ENCODE measurements at regions not wholly inside any gene's neighbourhood (a gene's known extent, or its start where the extent isn't known, plus 50 kb on each side); places are given as distances from the start of the nearest gene placed in this dataset.
"Not testable (repeated sequence)": the region's sequence is repeated elsewhere in the genome, so short reads cannot be mapped to it uniquely, and the experiment has no call there.

- no peak for DNase-seq (ENCODE audit: low spot score)
- no peaks in the 10 kb centered on the region for H3K4me1 Mint-ChIP-seq (ENCODE audit: low read depth in 2 of 2)
- H3K27me3 Mint-ChIP-seq = no peaks in the 10 kb centered on the region
- H3K36me3 Mint-ChIP-seq = no peaks in the 10 kb centered on the region
- H3K9me3 Mint-ChIP-seq = no peaks in the 10 kb centered on the region
- no peak for ATAC-seq
- no peak overlapping the region for H3K27ac Mint-ChIP-seq
- no peak overlapping the region for H3K4me3 Mint-ChIP-seq
These were observed 66.6 kb upstream of the ZNF479 start for GRCh38 chr7:57198801-57199200.

- Mint-ChIP-seq H3K27ac (no peak overlapping the region), H3K27me3 (no peaks in the 10 kb centered on the region), H3K4me3 (no peak overlapping the region), H3K9me3 (no peaks in the 10 kb centered on the region), H3K4me1 (ENCODE audit: low read depth in 2 of 2) (no peaks in the 10 kb centered on the region), H3K36me3 (no peaks in the 10 kb centered on the region)
- no peak for ATAC-seq
- no peak for DNase-seq (ENCODE audit: low spot score)
These were observed 67.0 kb upstream of the ZNF479 start for GRCh38 chr7:57199252-57199651.

- H3K27ac Mint-ChIP-seq = no peak overlapping the region
- H3K9me3 Mint-ChIP-seq = no peaks in the 10 kb centered on the region
- H3K4me3 Mint-ChIP-seq = no peak overlapping the region
- no peak for ATAC-seq
- no peaks in the 10 kb centered on the region for H3K27me3 Mint-ChIP-seq
- no peaks in the 10 kb centered on the region for H3K4me1 Mint-ChIP-seq (ENCODE audit: low read depth in 2 of 2)
- H3K36me3 Mint-ChIP-seq = no peaks in the 10 kb centered on the region
- no peak for DNase-seq (ENCODE audit: low spot score)
These were observed 69.0 kb upstream of the ZNF479 start for GRCh38 chr7:57201021-57201894.

GRCh38 chr7:57201895-57202210 lies 69.6 kb upstream of the ZNF479 start:
- ATAC-seq (no peak), DNase-seq (ENCODE audit: low spot score) (no peak)
- no peaks in the 10 kb centered on the region for H3K36me3 Mint-ChIP-seq
- H3K9me3 Mint-ChIP-seq = peaks cover 4% of the 10 kb centered on the region
- H3K4me3 Mint-ChIP-seq = no peak overlapping the region
- H3K27me3 Mint-ChIP-seq = no peaks in the 10 kb centered on the region
- no peaks in the 10 kb centered on the region for H3K4me1 Mint-ChIP-seq (ENCODE audit: low read depth in 2 of 2)
- H3K27ac Mint-ChIP-seq = no peak overlapping the region

- peaks cover under 1% of the 10 kb centered on the region for H3K36me3 Mint-ChIP-seq
- ATAC-seq (no peak), DNase-seq (ENCODE audit: low spot score) (no peak)
- peaks cover 5% of the 10 kb centered on the region for H3K9me3 Mint-ChIP-seq
- H3K27me3 Mint-ChIP-seq = no peaks in the 10 kb centered on the region
- H3K4me3 Mint-ChIP-seq = no peak overlapping the region
- H3K27ac Mint-ChIP-seq = no peak overlapping the region
- H3K4me1 Mint-ChIP-seq (ENCODE audit: low read depth in 2 of 2) = no peaks in the 10 kb centered on the region
These were observed 70.0 kb upstream of the ZNF479 start for GRCh38 chr7:57202274-57202673.

GRCh38 chr7:57203161-57203791 lies 71.0 kb upstream of the ZNF479 start:
- no peak overlapping the region for H3K4me3 Mint-ChIP-seq
- H3K27ac Mint-ChIP-seq = no peak overlapping the region
- H3K36me3 Mint-ChIP-seq = peaks cover 9% of the 10 kb centered on the region
- H3K9me3 Mint-ChIP-seq = peaks cover 12% of the 10 kb centered on the region
- no peak for ATAC-seq
- DNase-seq (ENCODE audit: low spot score) = no peak
- no peaks in the 10 kb centered on the region for H3K27me3 Mint-ChIP-seq
- H3K4me1 Mint-ChIP-seq (ENCODE audit: low read depth in 2 of 2) = no peaks in the 10 kb centered on the region

GRCh38 chr7:57203858-57204257 lies 71.6 kb upstream of the ZNF479 start:
- H3K27me3 Mint-ChIP-seq; DNase-seq (ENCODE audit: low spot score); H3K4me1 Mint-ChIP-seq (ENCODE audit: low read depth in 2 of 2); ATAC-seq; H3K27ac Mint-ChIP-seq; H3K4me3 Mint-ChIP-seq: not testable (repeated sequence)
- Mint-ChIP-seq H3K36me3 (peaks cover 13% of the 10 kb centered on the region), H3K9me3 (peaks cover 14% of the 10 kb centered on the region)

- H3K9me3 Mint-ChIP-seq = peaks cover 18% of the 10 kb centered on the region
- no peaks in the 10 kb centered on the region for H3K4me1 Mint-ChIP-seq (ENCODE audit: low read depth in 2 of 2)
- no peak overlapping the region for H3K4me3 Mint-ChIP-seq
- H3K27ac Mint-ChIP-seq = no peak overlapping the region
- no peaks in the 10 kb centered on the region for H3K27me3 Mint-ChIP-seq
- DNase-seq (ENCODE audit: low spot score) = no peak
- ATAC-seq = peak in 1 of 2 donors; percentile 7
- H3K36me3 Mint-ChIP-seq = peaks cover 18% of the 10 kb centered on the region
These were observed 72.2 kb upstream of the ZNF479 start for GRCh38 chr7:57204411-57204811.

- peaks cover 18% of the 10 kb centered on the region for H3K36me3 Mint-ChIP-seq
- ATAC-seq (peak in 1 of 2 donors; percentile 10), DNase-seq (ENCODE audit: low spot score) (no peak)
- H3K4me3 Mint-ChIP-seq = no peak overlapping the region
- no peak overlapping the region for H3K27ac Mint-ChIP-seq
- H3K4me1 Mint-ChIP-seq (ENCODE audit: low read depth in 2 of 2) = no peaks in the 10 kb centered on the region
- H3K27me3 Mint-ChIP-seq = no peaks in the 10 kb centered on the region
- H3K9me3 Mint-ChIP-seq = peaks cover 18% of the 10 kb centered on the region
These were observed 72.8 kb upstream of the ZNF479 start for GRCh38 chr7:57205000-57205399.

GRCh38 chr7:57207836-57208235 lies 75.6 kb upstream of the ZNF479 start:
- no peak overlapping the region for H3K4me3 Mint-ChIP-seq
- no peaks in the 10 kb centered on the region for H3K27me3 Mint-ChIP-seq

GRCh38 chr7:57210212-57210611 lies 78.0 kb upstream of the ZNF479 start:
- H3K9me3 Mint-ChIP-seq = peaks cover 23% of the 10 kb centered on the region
- H3K4me3 Mint-ChIP-seq = no peak overlapping the region
- no peaks in the 10 kb centered on the region for H3K27me3 Mint-ChIP-seq
- no peak for ATAC-seq
- no peaks in the 10 kb centered on the region for H3K4me1 Mint-ChIP-seq (ENCODE audit: low read depth in 2 of 2)
- DNase-seq (ENCODE audit: low spot score) = no peak
- no peak overlapping the region for H3K27ac Mint-ChIP-seq
- H3K36me3 Mint-ChIP-seq = peaks cover 23% of the 10 kb centered on the region

More at GRCh38 chr7:57207836-57208235, 75.6 kb upstream of the ZNF479 start:
- Mint-ChIP-seq H3K27ac (no peak overlapping the region), H3K9me3 (peaks cover 18% of the 10 kb centered on the region), H3K36me3 (peaks cover 18% of the 10 kb centered on the region), H3K4me1 (ENCODE audit: low read depth in 2 of 2) (no peaks in the 10 kb centered on the region)
- ATAC-seq (no peak), DNase-seq (ENCODE audit: low spot score) (no peak)

- Mint-ChIP-seq H3K36me3 (peaks cover 28% of the 10 kb centered on the region), H3K27ac (no peak overlapping the region), H3K4me1 (ENCODE audit: low read depth in 2 of 2) (no peaks in the 10 kb centered on the region), H3K4me3 (no peak overlapping the region), H3K27me3 (no peaks in the 10 kb centered on the region), H3K9me3 (peaks cover 29% of the 10 kb centered on the region)
- ATAC-seq (no peak), DNase-seq (ENCODE audit: low spot score) (no peak)
These were observed 78.6 kb upstream of the ZNF479 start for GRCh38 chr7:57210871-57211270.

GRCh38 chr7:57211428-57212100 lies 79.3 kb upstream of the ZNF479 start:
- Mint-ChIP-seq H3K27ac (no peak overlapping the region), H3K9me3 (peaks cover 32% of the 10 kb centered on the region)
- no peak for ATAC-seq

GRCh38 chr7:57215423-57215822 lies 83.2 kb upstream of the ZNF479 start:
- peaks cover 51% of the 10 kb centered on the region for H3K36me3 Mint-ChIP-seq
- H3K27me3 Mint-ChIP-seq = no peaks in the 10 kb centered on the region
- ATAC-seq (no peak), DNase-seq (ENCODE audit: low spot score) (no peak)
- H3K27ac Mint-ChIP-seq = no peak overlapping the region
- no peak overlapping the region for H3K4me3 Mint-ChIP-seq
- peaks cover 51% of the 10 kb centered on the region for H3K9me3 Mint-ChIP-seq
- no peaks in the 10 kb centered on the region for H3K4me1 Mint-ChIP-seq (ENCODE audit: low read depth in 2 of 2)

More at GRCh38 chr7:57211428-57212100, 79.3 kb upstream of the ZNF479 start:
- no peaks in the 10 kb centered on the region for H3K27me3 Mint-ChIP-seq
- H3K4me1 Mint-ChIP-seq (ENCODE audit: low read depth in 2 of 2) = no peaks in the 10 kb centered on the region
- no peak overlapping the region for H3K4me3 Mint-ChIP-seq
- no peak for DNase-seq (ENCODE audit: low spot score)
- H3K36me3 Mint-ChIP-seq = peaks cover 33% of the 10 kb centered on the region

Data from natural killer cell treated with Interleukin-12 subunit alpha and Interleukin-12 subunit beta and Interleukin-15 and Interleukin-18, amount 100 ng/mL, for 72 hours (primary cell).